ENCODE measurements at regions not wholly inside any gene's neighbourhood (a gene's known extent, or its start where the extent isn't known, plus 50 kb on each side); places are given as distances from the start of the nearest gene placed in this dataset.
"Not testable (repeated sequence)": the region's sequence is repeated elsewhere in the genome, so short reads cannot be mapped to it uniquely, and the experiment has no call there.

GRCh38 chr4:18185491-18185890 is 163.9 kb upstream of the LCORL start:
- DNase-seq, result no peak

- no peak for DNase-seq
Measured at GRCh38 chr4:18180892-18181291, 159.3 kb upstream of the LCORL start.

GRCh38 chr4:18180122-18180521 is 158.6 kb upstream of the LCORL start:
- no peak for DNase-seq

GRCh38 chr4:18171896-18172295 is 150.3 kb upstream of the LCORL start:
- DNase-seq, result no peak

GRCh38 chr4:18167831-18168230 is 146.3 kb upstream of the LCORL start:
- no peak for DNase-seq

GRCh38 chr4:18166925-18167324 is 145.4 kb upstream of the LCORL start:
- DNase-seq, result no peak

- DNase-seq, result no peak
Measured at GRCh38 chr4:18162453-18162852, 140.9 kb upstream of the LCORL start.

GRCh38 chr4:18159117-18159912 is 137.8 kb upstream of the LCORL start:
- not testable (repeated sequence) for DNase-seq

- DNase-seq, result no peak
Measured at GRCh38 chr4:18155067-18156041, 133.8 kb upstream of the LCORL start.

- DNase-seq, result no peak
Measured at GRCh38 chr4:18138076-18138665, 116.6 kb upstream of the LCORL start.

GRCh38 chr4:18134111-18134510 is 112.6 kb upstream of the LCORL start:
- no peak for DNase-seq

- DNase-seq, result no peak
Measured at GRCh38 chr4:18130256-18130655, 108.7 kb upstream of the LCORL start.

GRCh38 chr4:18128241-18128640 is 106.7 kb upstream of the LCORL start:
- no peak for DNase-seq

- DNase-seq, result no peak
Measured at GRCh38 chr4:18127030-18127429, 105.5 kb upstream of the LCORL start.

GRCh38 chr4:18113710-18114331 is 92.3 kb upstream of the LCORL start:
- no peak for DNase-seq

GRCh38 chr4:18111081-18111480 is 89.5 kb upstream of the LCORL start:
- DNase-seq, result no peak

GRCh38 chr4:18110099-18110498 is 88.5 kb upstream of the LCORL start:
- no peak for DNase-seq

GRCh38 chr4:18109676-18110075 is 88.1 kb upstream of the LCORL start:
- DNase-seq, result no peak

- not testable (repeated sequence) for DNase-seq
Measured at GRCh38 chr4:18107848-18108528, 86.4 kb upstream of the LCORL start.

GRCh38 chr4:18106620-18107019 is 85.1 kb upstream of the LCORL start:
- no peak for DNase-seq

GRCh38 chr4:18105030-18106011 is 83.8 kb upstream of the LCORL start:
- DNase-seq, result no peak

Data from stimulated activated CD4-positive, alpha-beta T cell treated with anti-CD3 and anti-CD28 coated beads, Interleukin-2, amount 100 ng/mL, for 48 hours (primary cell).